AG04450 (cell line): ENCODE measurements at regions not wholly inside any gene's neighbourhood (a gene's known extent, or its start where the extent isn't known, plus 50 kb on each side); places are given as distances from the start of the nearest gene placed in this dataset.

Experiments
- CTCF ChIA-PET: fragments of 300-600, 350-600 bp; formaldehyde crosslinking; extraction: SDS; loops from one replicate; lab custom pipeline; 2022; ENCODE audit warnings: antibody characterized with exemption, inconsistent platforms; lab: Charles Lee
- POLR2A ChIA-PET: fragments of 350-600 bp; formaldehyde crosslinking; extraction: SDS; loops from one replicate; lab custom pipeline; 2021; ENCODE audit warnings: antibody characterized with exemption, inconsistent platforms; lab: Yijun Ruan, JAX
- DNase-seq: peaks from one replicate; pipeline ENCODE4 v3.0.0-alpha.2; 2011; ENCODE audit warnings: low read depth, low spot score
- H3K27ac ChIP-seq: one replicate; pipeline ENCODE4 v1.5.1; 2012; ENCODE audit warnings: low read depth, low read length, control low read depth
- H3K27me3 ChIP-seq: one replicate; pipeline ENCODE4 v1.6.0; 2012; ENCODE audit warnings: low read length; ENCODE audit not compliant: control insufficient read depth, insufficient read depth
- H3K4me3 ChIP-seq: 2 replicates; pipeline ENCODE4 v1.5.1; 2011; ENCODE audit warnings: mild to moderate bottlenecking, low read depth, low read length, control low read depth
- H3K9me3 ChIP-seq: 2 replicates; pipeline ENCODE4 v1.5.1; 2012; ENCODE audit warnings: low read length; ENCODE audit not compliant: control insufficient read depth, insufficient read depth
- CTCF ChIP-seq: IDR thresholded peaks from 2 replicates; pipeline ENCODE4 v1.5.1; 2011; ENCODE audit warnings: low read depth, low read length, control low read depth, inconsistent platforms

- Histone ChIP-seq H3K9me3 (peaks cover 59% of the 10 kb centered on the region), H3K4me3 (no peak overlapping the region), H3K27me3 (no peaks in the 10 kb centered on the region), H3K27ac (no peak overlapping the region)
- TF ChIP-seq CTCF: no peak
- DNase-seq: no peak
- POLR2A ChIA-PET: no interaction called here
- CTCF ChIA-PET: no interaction called here
Observed at GRCh38 chr4:8735236-8736089, 136.2 kb downstream of the HMX1 start.

GRCh38 chr4:8732681-8733243, 138.9 kb downstream of the HMX1 start:
- Histone ChIP-seq H3K4me3 (no peak overlapping the region), H3K27me3 (no peaks in the 10 kb centered on the region), H3K9me3 (peaks cover 54% of the 10 kb centered on the region), H3K27ac (no peak overlapping the region)
- ChIA-PET POLR2A (no interaction called here), CTCF (no interaction called here)
- no peak for TF ChIP-seq CTCF
- no peak for DNase-seq

GRCh38 chr4:8732092-8732491, 139.5 kb downstream of the CPZ start:
- Histone ChIP-seq H3K9me3 (peaks cover 47% of the 10 kb centered on the region), H3K27ac (no peak overlapping the region), H3K27me3 (no peaks in the 10 kb centered on the region), H3K4me3 (no peak overlapping the region)
- ChIA-PET CTCF (no interaction called here), POLR2A (no interaction called here)
- no peak for DNase-seq
- TF ChIP-seq CTCF: no peak

GRCh38 chr4:8731364-8731763, 138.8 kb downstream of the CPZ start:
- DNase-seq: no peak
- CTCF ChIA-PET: no interaction called here

More at GRCh38 chr4:8731364-8731763, 138.8 kb downstream of the CPZ start:
- Histone ChIP-seq H3K27ac (no peak overlapping the region), H3K9me3 (peaks cover 43% of the 10 kb centered on the region), H3K27me3 (no peaks in the 10 kb centered on the region), H3K4me3 (no peak overlapping the region)
- POLR2A ChIA-PET: no interaction called here
- TF ChIP-seq CTCF: no peak
